Right lobe of liver (tissue), 6 donors: ENCODE measurements at regions not wholly inside any gene's neighbourhood (a gene's known extent, or its start where the extent isn't known, plus 50 kb on each side); places are given as distances from the start of the nearest gene placed in this dataset.

ENCODE experiments used
- ATAC-seq, 4 donors: fragments of 200-7000 bp; cut with Tn5 transposase; one replicate each; pipeline ENCODE4 v1.9.1; 2020; ENCODE audit warnings: mild to moderate bottlenecking in 4 of 4, moderate library complexity in 4 of 4
- DNase-seq, 3 donors: peaks; one replicate each; pipeline ENCODE4 v3.0.0-alpha.2; 2020
- H3K27ac ChIP-seq, 3 donors: fragments of 200-600 bp; one replicate each; pipeline ENCODE4 v1.8.0; 2022
- H3K27me3 ChIP-seq, 2 donors: fragments of 200-600 bp; one replicate each; pipeline ENCODE4 v1.8.0; 2022
- H3K36me3 ChIP-seq, 4 donors: fragments of 200-600 bp; sonication (generic) in 1 of 4; one replicate each; pipeline versions ENCODE4 v1.5.1 to v1.8.0; 2017 to 2022; ENCODE audit warnings: control low read depth in 1 of 4
- H3K4me1 ChIP-seq, 4 donors: fragments of 200-600 bp; sonication (generic) in 1 of 4; one replicate each; pipeline versions ENCODE4 v1.5.1 to v1.8.0; 2017 to 2022; ENCODE audit warnings: control low read depth in 1 of 4
- H3K4me3 ChIP-seq, 3 donors: fragments of 200-600 bp; one replicate each; pipeline ENCODE4 v1.8.0; 2022
- H3K9me3 ChIP-seq, 4 donors: fragments of 200-600 bp; sonication (generic) in 1 of 4; one replicate each; pipeline versions ENCODE4 v1.5.1 to v1.8.0; 2017 to 2022; ENCODE audit warnings: control low read depth in 1 of 4
- CTCF ChIP-seq, 4 donors: fragments of 200-600 bp in 3 of 4; fragments of 450-650 bp in 1 of 4; IDR thresholded peaks; one replicate each; pipeline versions ENCODE4 v1.5.1 to v1.8.0; 2016 to 2022; ENCODE audit warnings: antibody characterized with exemption in 4 of 4, mild to moderate bottlenecking in 2 of 4
- POLR2A ChIP-seq: fragments of 450-650 bp; IDR thresholded peaks from one replicate; pipeline ENCODE4 v1.6.1; 2017; ENCODE audit warnings: antibody characterized with exemption, mild to moderate bottlenecking
- WGBS: methylation state at CpG from one replicate; pipeline ENCODE4 v1.1.6; 2018; ENCODE audit warnings: low coverage, low lambda C conversion rate; ENCODE audit not compliant: insufficient coverage; ENCODE audit errors: missing lambda C conversion rate; 5-methylcytosine and 5-hydroxymethylcytosine counted together
- intact Hi-C, 2 donors: fragments of 100-400 bp; cut with DNase I; formaldehyde crosslinking; loops; one replicate each; pipeline versions ENCODE4 v1.11.2 to v1.14.1; 2022
- donor health status: DM: no; HTN: yes; CAD: no.
- donor health status: DM: no; HTN: no; CAD: no.
- donor health status: DM: no; HTN: no; CAD: no.
- donor health status: DM: no; HTN: yes; CAD: no.
- donor health status: DM: no; HTN: yes; CAD: no.

DNA sequence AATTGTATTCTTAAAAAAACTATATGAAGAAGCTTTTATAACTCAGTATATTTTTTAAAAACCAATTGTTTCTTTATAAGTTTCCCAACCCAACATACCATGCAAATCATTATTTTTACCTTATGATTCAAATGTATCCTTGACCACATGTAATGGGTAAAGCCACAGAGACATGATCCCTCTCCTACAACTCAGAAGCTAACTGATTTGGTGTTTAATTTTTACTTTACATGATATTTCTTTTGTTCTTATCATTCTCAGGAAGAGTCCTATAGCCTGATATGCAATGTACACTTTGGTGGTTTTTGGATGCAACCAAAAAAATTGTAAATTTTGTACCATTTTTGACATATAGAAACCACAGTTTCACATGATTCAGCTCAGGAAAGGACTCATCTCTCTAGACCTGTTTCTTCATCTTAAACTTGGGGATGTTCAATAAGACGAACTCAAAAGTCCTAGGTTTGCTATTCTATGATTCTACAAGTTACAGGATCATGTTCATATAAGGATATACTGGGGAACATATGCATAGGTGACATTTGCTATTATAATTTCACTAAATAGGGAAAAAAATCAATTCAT, 85.2 kb upstream of the RBBP8 start:
- Histone ChIP-seq H3K36me3 (no peaks in the 10 kb centered on the region), H3K4me1 (peaks cover 0 to 7% (median 0%) of the 10 kb centered on the region in 4 donors), H3K27me3 (no peaks in the 10 kb centered on the region), H3K27ac (no peak overlapping the region), H3K9me3 (no peaks in the 10 kb centered on the region), H3K4me3 (no peak overlapping the region)
- TF ChIP-seq POLR2A (no peak), CTCF (IDR thresholded peaks at IDR 0.05) (no peak)
- WGBS = 9% methylated on average over 1 of the region's 1 CpG
- intact Hi-C loops = loop anchor here in 1 of 2 donors (10.0 kb wide), 1 partner anchor 137 kb away; no protein-coding TSS in a partner anchor
- DNase-seq (no peak), ATAC-seq (no peak)

- H3K4me3 ChIP-seq = no peak overlapping the region
- 100% methylated on average over 1 of the region's 1 CpG for WGBS
- no peaks in the 10 kb centered on the region for H3K27me3 ChIP-seq
- intact Hi-C loops = loop anchor here in 1 of 2 donors (10.0 kb wide), 1 partner anchor 136 kb away; no protein-coding TSS in a partner anchor
- no peak overlapping the region for H3K27ac ChIP-seq
- TF ChIP-seq POLR2A (no peak), CTCF (IDR thresholded peaks at IDR 0.05) (no peak)
- H3K36me3 ChIP-seq = no peaks in the 10 kb centered on the region
- ATAC-seq = peak in 3 of 4 donors; percentile 28 to 59 (median 38)
- DNase-seq = no peak
- H3K4me1 ChIP-seq = peaks cover 0 to 7% (median 0%) of the 10 kb centered on the region in 4 donors
- no peaks in the 10 kb centered on the region for H3K9me3 ChIP-seq
Measured at GRCh38 chr18:22848615-22849014, 84.5 kb upstream of the RBBP8 start.

- DNase-seq (no peak), ATAC-seq (no peak)
- intact Hi-C loops = no loop called here
- TF ChIP-seq POLR2A = no peak
- no peak for TF ChIP-seq CTCF (IDR thresholded peaks at IDR 0.05)
- Histone ChIP-seq H3K27ac (no peak overlapping the region), H3K9me3 (no peaks in the 10 kb centered on the region), H3K27me3 (no peaks in the 10 kb centered on the region), H3K4me1 (no peaks in the 10 kb centered on the region), H3K4me3 (no peak overlapping the region), H3K36me3 (no peaks in the 10 kb centered on the region)
- WGBS = 100% methylated on average over 1 of the region's 2 CpGs
Measured at GRCh38 chr18:22856870-22857269, 76.3 kb upstream of the RBBP8 start.

DNA sequence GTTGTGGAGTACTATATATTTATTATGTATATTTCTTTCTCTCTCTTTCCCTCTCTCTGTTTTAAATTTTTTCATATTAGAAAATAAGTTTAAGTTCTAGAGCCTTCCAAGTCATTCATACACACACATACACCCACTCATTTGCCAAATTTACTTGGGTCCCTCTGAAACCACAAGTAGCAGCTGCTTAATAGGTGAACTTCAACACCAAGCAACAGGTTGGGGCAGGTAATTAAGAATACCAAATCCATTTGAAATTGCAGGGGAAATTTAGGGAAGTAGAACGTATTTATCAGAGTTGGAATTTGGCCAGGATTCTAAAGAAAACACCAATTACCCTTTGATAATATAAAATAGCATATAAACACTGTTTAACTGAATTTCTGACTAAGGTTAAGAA, 75.0 kb upstream of the RBBP8 start:
- Histone ChIP-seq H3K4me3 (no peak overlapping the region), H3K4me1 (no peaks in the 10 kb centered on the region), H3K27ac (no peak overlapping the region), H3K27me3 (no peaks in the 10 kb centered on the region), H3K9me3 (no peaks in the 10 kb centered on the region), H3K36me3 (no peaks in the 10 kb centered on the region)
- 38% methylated on average over 1 of the region's 1 CpG for WGBS
- TF ChIP-seq CTCF (IDR thresholded peaks at IDR 0.05) (no peak), POLR2A (no peak)
- DNase-seq = no peak
- intact Hi-C loops = no loop called here
- ATAC-seq = no peak

DNA sequence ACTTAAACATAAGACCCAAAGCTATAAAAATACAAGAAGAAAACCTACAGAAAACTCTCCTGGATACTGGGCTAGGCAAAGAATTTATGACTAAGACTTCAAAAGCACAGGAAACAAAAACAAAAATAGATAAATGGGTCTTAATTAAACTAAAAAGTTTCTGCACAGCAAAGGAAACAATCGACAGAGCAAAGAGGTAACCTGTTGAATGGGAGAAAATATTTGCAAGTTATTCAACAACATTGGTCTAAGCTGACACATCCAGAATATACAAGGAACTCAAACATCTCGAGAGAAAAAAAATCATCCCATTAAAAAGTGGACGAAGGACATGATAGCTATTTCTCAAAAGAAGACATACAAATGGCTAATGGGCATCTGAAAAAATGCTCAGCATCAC, 72.3 kb upstream of the RBBP8 start:
- no peak overlapping the region for H3K4me3 ChIP-seq
- intact Hi-C loops = no loop called here
- no peak for ATAC-seq
- peaks cover 0 to under 1% (median 0%) of the 10 kb centered on the region in 4 donors for H3K4me1 ChIP-seq
- no peaks in the 10 kb centered on the region for H3K9me3 ChIP-seq
- no peak for TF ChIP-seq POLR2A
- no peaks in the 10 kb centered on the region for H3K36me3 ChIP-seq
- DNase-seq = no peak
- no peaks in the 10 kb centered on the region for H3K27me3 ChIP-seq
- 89% methylated on average over 3 of the region's 3 CpGs for WGBS
- H3K27ac ChIP-seq = no peak overlapping the region
